MM.1S (cell line): ENCODE measurements at regions not wholly inside any gene's neighbourhood (a gene's known extent, or its start where the extent isn't known, plus 50 kb on each side); places are given as distances from the start of the nearest gene placed in this dataset.

Source experiments
- DNase-seq: peaks from one replicate; pipeline ENCODE4 v3.0.0-alpha.2; 2015
- H2AFZ ChIP-seq: fragments of 300-600 bp; sonication (generic); 2 replicates; pipeline ENCODE4 v1.6.0; 2016; ENCODE audit warnings: antibody characterized with exemption, low read length
- H3F3A ChIP-seq: fragments of 300-600 bp; sonication (generic); 2 replicates; pipeline ENCODE4 v1.6.1; 2016; ENCODE audit warnings: mild to moderate bottlenecking, antibody characterized with exemption, low read length, moderate library complexity, mixed read lengths; ENCODE audit not compliant: insufficient read depth
- H3K27ac ChIP-seq: fragments of 300-600 bp; sonication (generic); 2 replicates; pipeline ENCODE4 v1.5.1; 2016; ENCODE audit warnings: mild to moderate bottlenecking, low read length
- H3K27me3 ChIP-seq: fragments of 300-600 bp; sonication (generic); replicated peaks from 2 replicates; pipeline ENCODE4 v1.6.0; 2016; ENCODE audit warnings: low read length; ENCODE audit not compliant: insufficient read depth
- H3K36me3 ChIP-seq: fragments of 300-600 bp; sonication (generic); replicated peaks from 2 replicates; pipeline ENCODE4 v1.6.1; 2016; ENCODE audit warnings: mild to moderate bottlenecking, low read length, mixed read lengths; ENCODE audit not compliant: insufficient read depth
- H3K4me1 ChIP-seq: fragments of 300-600 bp; sonication (generic); 2 replicates; pipeline ENCODE4 v1.6.1; 2016; ENCODE audit warnings: low read length, mixed read lengths
- H3K4me2 ChIP-seq: fragments of 300-600 bp; sonication (generic); 2 replicates; pipeline ENCODE4 v1.6.0; 2016; ENCODE audit warnings: low read depth, low read length
- H3K4me3 ChIP-seq: fragments of 300-600 bp; sonication (generic); 2 replicates; pipeline ENCODE4 v1.5.1; 2016; ENCODE audit warnings: low read length, mixed read lengths
- H3K79me2 ChIP-seq: fragments of 300-600 bp; sonication (generic); 2 replicates; pipeline ENCODE4 v1.6.1; 2016; ENCODE audit warnings: mixed run types, low read length, mixed read lengths
- H3K9ac ChIP-seq: fragments of 300-600 bp; sonication (generic); 2 replicates; pipeline ENCODE4 v1.6.1; 2016; ENCODE audit warnings: low read length, mixed read lengths
- H3K9me2 ChIP-seq: fragments of 300-600 bp; sonication (generic); replicated peaks from 2 replicates; pipeline ENCODE4 v1.6.1; 2016; ENCODE audit warnings: mild to moderate bottlenecking, low read length, mixed read lengths; ENCODE audit not compliant: insufficient read depth
- H3K9me3 ChIP-seq: fragments of 300-600 bp; sonication (generic); replicated peaks from 2 replicates; pipeline ENCODE4 v1.6.1; 2016; ENCODE audit warnings: mild to moderate bottlenecking, low read length, mixed read lengths; ENCODE audit not compliant: insufficient read depth
- H4K20me1 ChIP-seq: fragments of 300-600 bp; sonication (generic); 2 replicates; pipeline ENCODE4 v1.6.1; 2016; ENCODE audit warnings: mild to moderate bottlenecking, low read length, moderate library complexity, mixed read lengths; ENCODE audit not compliant: insufficient read depth
- EZH2 ChIP-seq: fragments of 300-600 bp; sonication (generic); optimal IDR thresholded peaks from 2 replicates; pipeline ENCODE3; 2017; ENCODE audit warnings: low read depth, mild to moderate bottlenecking, antibody characterized with exemption, low read length, mixed read lengths
- EZH2phosphoT487 ChIP-seq: fragments of 300-600 bp; sonication (generic); IDR thresholded peaks from 2 replicates; pipeline ENCODE4 v1.6.1; 2018; ENCODE audit warnings: antibody characterized with exemption, low read length
- TF ChIP-seq, protein P1 (sequence below): fragments of 300-600 bp; sonication (generic); IDR thresholded peaks from 2 replicates; pipeline ENCODE4 v1.5.1; 2016; ENCODE audit warnings: antibody characterized with exemption, low read length, mixed read lengths

GRCh38 chr15:29435811-29436210 is 166.2 kb upstream of the NSMCE3 start:
- no peak overlapping the region for H3K27ac ChIP-seq
- no peaks in the 10 kb centered on the region for H4K20me1 ChIP-seq
- H3K4me3 ChIP-seq: no peak overlapping the region
- no peaks in the 10 kb centered on the region for H3K79me2 ChIP-seq
- no peaks in the 10 kb centered on the region for H3F3A ChIP-seq
- no peak overlapping the region for H3K9ac ChIP-seq
- H3K9me3 ChIP-seq: no peaks in the 10 kb centered on the region
- no peaks in the 10 kb centered on the region for H3K36me3 ChIP-seq
- H3K9me2 ChIP-seq: no peaks in the 10 kb centered on the region
- H2AFZ ChIP-seq: no peak overlapping the region
- TF ChIP-seq EZH2phosphoT487: no peak
- TF ChIP-seq EZH2: no peak
- TF ChIP-seq, protein P1, sequence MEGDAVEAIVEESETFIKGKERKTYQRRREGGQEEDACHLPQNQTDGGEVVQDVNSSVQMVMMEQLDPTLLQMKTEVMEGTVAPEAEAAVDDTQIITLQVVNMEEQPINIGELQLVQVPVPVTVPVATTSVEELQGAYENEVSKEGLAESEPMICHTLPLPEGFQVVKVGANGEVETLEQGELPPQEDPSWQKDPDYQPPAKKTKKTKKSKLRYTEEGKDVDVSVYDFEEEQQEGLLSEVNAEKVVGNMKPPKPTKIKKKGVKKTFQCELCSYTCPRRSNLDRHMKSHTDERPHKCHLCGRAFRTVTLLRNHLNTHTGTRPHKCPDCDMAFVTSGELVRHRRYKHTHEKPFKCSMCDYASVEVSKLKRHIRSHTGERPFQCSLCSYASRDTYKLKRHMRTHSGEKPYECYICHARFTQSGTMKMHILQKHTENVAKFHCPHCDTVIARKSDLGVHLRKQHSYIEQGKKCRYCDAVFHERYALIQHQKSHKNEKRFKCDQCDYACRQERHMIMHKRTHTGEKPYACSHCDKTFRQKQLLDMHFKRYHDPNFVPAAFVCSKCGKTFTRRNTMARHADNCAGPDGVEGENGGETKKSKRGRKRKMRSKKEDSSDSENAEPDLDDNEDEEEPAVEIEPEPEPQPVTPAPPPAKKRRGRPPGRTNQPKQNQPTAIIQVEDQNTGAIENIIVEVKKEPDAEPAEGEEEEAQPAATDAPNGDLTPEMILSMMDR: no peak
- no peaks in the 10 kb centered on the region for H3K27me3 ChIP-seq
- no peaks in the 10 kb centered on the region for H3K4me1 ChIP-seq
- H3K4me2 ChIP-seq: no peak overlapping the region
- DNase-seq: no peak

GRCh38 chr15:29434280-29434679 is 164.7 kb upstream of the NSMCE3 start:
- Histone ChIP-seq H2AFZ (no peak overlapping the region), H3K9me2 (no peaks in the 10 kb centered on the region), H3K79me2 (no peaks in the 10 kb centered on the region), H3K27me3 (no peaks in the 10 kb centered on the region), H3K4me2 (no peak overlapping the region), H3K9ac (no peak overlapping the region), H3K36me3 (no peaks in the 10 kb centered on the region), H3K4me1 (no peaks in the 10 kb centered on the region), H3K4me3 (no peak overlapping the region), H4K20me1 (no peaks in the 10 kb centered on the region), H3K9me3 (no peaks in the 10 kb centered on the region), H3F3A (no peaks in the 10 kb centered on the region), H3K27ac (no peak overlapping the region)
- DNase-seq: no peak
- TF ChIP-seq, protein P1: no peak
- TF ChIP-seq EZH2 (no peak), EZH2phosphoT487 (no peak)

DNA sequence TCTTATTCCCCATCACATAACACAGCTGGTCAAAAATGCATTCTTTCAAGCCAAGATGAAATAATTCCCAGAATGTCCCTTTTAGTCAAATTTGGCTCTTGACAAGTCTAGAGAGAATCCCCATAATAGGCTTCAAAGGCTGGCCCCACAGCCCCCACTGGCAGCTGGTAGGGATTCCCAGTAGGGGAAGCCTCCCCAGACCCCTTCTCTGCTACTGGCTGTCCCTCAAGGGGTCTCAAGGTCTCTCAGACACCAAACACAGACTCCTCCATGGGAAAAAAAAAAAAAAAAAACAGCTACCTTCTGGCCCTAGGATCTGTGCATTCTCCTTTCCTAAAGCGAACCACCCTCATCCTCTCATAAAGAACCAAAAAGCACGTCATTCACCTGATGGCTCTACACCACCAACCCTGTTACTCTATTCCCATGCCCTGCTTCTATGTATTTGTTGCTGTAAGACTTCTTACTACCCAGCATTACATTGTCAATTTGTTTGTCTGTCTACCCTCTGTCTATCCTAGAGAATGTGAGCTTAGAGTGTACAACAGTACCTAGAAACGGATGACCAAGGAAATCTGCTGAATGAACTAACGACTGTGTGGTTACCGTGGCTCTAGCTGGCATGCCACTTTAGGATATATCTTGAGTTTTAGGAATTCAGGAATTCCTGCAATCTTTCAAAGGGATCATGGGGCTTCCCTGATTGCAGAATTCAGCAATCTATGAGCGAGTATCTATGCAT is 164.1 kb upstream of the NSMCE3 start:
- H4K20me1 ChIP-seq: no peaks in the 10 kb centered on the region
- no peaks in the 10 kb centered on the region for H3K9me2 ChIP-seq
- TF ChIP-seq EZH2 (no peak), EZH2phosphoT487 (no peak)
- TF ChIP-seq, protein P1: no peak

More for the DNA sequence above, 164.1 kb upstream of the NSMCE3 start:
- H3K9me3 ChIP-seq: no peaks in the 10 kb centered on the region
- DNase-seq: no peak
- H3F3A ChIP-seq: no peaks in the 10 kb centered on the region
- no peaks in the 10 kb centered on the region for H3K27me3 ChIP-seq
- H2AFZ ChIP-seq: no peak overlapping the region
- H3K36me3 ChIP-seq: no peaks in the 10 kb centered on the region
- H3K4me3 ChIP-seq: no peak overlapping the region
- no peaks in the 10 kb centered on the region for H3K79me2 ChIP-seq
- no peak overlapping the region for H3K9ac ChIP-seq
- H3K27ac ChIP-seq: no peak overlapping the region
- H3K4me2 ChIP-seq: no peak overlapping the region
- no peaks in the 10 kb centered on the region for H3K4me1 ChIP-seq
